SK-N-SH (cell line): ENCODE measurements at regions not wholly inside any gene's neighbourhood (a gene's known extent, or its start where the extent isn't known, plus 50 kb on each side); places are given as distances from the start of the nearest gene placed in this dataset.
A peak's percentile ranks its signal among the peaks of the same experiment; 100 is the strongest.

Source experiments
- CTCF ChIA-PET: fragments of 300-600, 350-600 bp; formaldehyde crosslinking; extraction: SDS; loops from one replicate; lab custom pipeline; 2021; lab: Yijun Ruan, JAX
- POLR2A ChIA-PET: fragments of 350-600 bp; sonication (Branson Sonifier 250); formaldehyde crosslinking; extraction: SDS; loops from one replicate; lab custom pipeline; 2020; ENCODE audit warnings: antibody characterized with exemption, inconsistent platforms; lab: Yijun Ruan, JAX
- DNase-seq: peaks from one replicate; pipeline ENCODE4 v3.0.0; 2012
- H2AFZ ChIP-seq: fragments of 200-600 bp; sonication (generic); 2 replicates; pipeline ENCODE4 v1.8.1; 2016; ENCODE audit warnings: antibody characterized with exemption, mild to moderate bottlenecking, low read depth
- H3F3A ChIP-seq: fragments of 200-600 bp; sonication (generic); replicated peaks from 2 replicates; pipeline ENCODE3; 2016; ENCODE audit warnings: antibody characterized with exemption, mild to moderate bottlenecking; ENCODE audit not compliant: insufficient read depth
- H3K27ac ChIP-seq, 2 experiments: fragments of 200-500 bp in 1 of 2; fragments of 200-600 bp in 1 of 2; sonication (Bioruptor generic) in 1 of 2; sonication (generic), shearing (Covaris generic) in 1 of 2; 2 replicates each; pipeline versions ENCODE4 v1.5.1 to v1.6.1; 2014 to 2016; ENCODE audit warnings: low read depth in 2 of 2, inconsistent platforms in 1 of 2, low read length in 1 of 2, mild to moderate bottlenecking in 1 of 2, mixed read lengths in 1 of 2
- H3K27me3 ChIP-seq: fragments of 200-600 bp; sonication (generic), shearing (Covaris generic); 2 replicates; pipeline ENCODE4 v1.6.1; 2016; ENCODE audit warnings: mixed run types; ENCODE audit not compliant: insufficient read depth
- H3K36me3 ChIP-seq, 2 experiments: fragments of 200-500 bp in 1 of 2; fragments of 200-600 bp in 1 of 2; sonication (Bioruptor generic) in 1 of 2; sonication (generic) in 1 of 2; replicated peaks in 1 of 2; 2 replicates each; pipeline versions ENCODE3 to v1.5.1; 2014 to 2016; ENCODE audit warnings: low read length in 1 of 2, mild to moderate bottlenecking in 1 of 2; ENCODE audit not compliant: insufficient read depth in 2 of 2, control insufficient read depth in 1 of 2
- H3K4me1 ChIP-seq, 2 experiments: fragments of 200-500 bp in 1 of 2; fragments of 200-600 bp in 1 of 2; sonication (Bioruptor generic) in 1 of 2; sonication (generic), shearing (Covaris generic) in 1 of 2; 2 replicates each; pipeline versions ENCODE4 v1.5.1 to v1.6.1; 2014 to 2016; ENCODE audit warnings: low read depth in 1 of 2, low read length in 1 of 2, mixed run types in 1 of 2; ENCODE audit not compliant: insufficient read depth in 2 of 2, control insufficient read depth in 1 of 2
- H3K4me2 ChIP-seq: fragments of 200-600 bp; sonication (generic), shearing (Covaris generic); 2 replicates; pipeline ENCODE4 v1.6.1; 2017; ENCODE audit warnings: mixed run types
- H3K4me3 ChIP-seq, 2 experiments: fragments of 200-500 bp in 1 of 2; fragments of 200-600 bp in 1 of 2; sonication (Bioruptor generic) in 1 of 2; sonication (generic), shearing (Covaris generic) in 1 of 2; 2 replicates each; pipeline versions ENCODE4 v1.5.1 to v1.8.1; 2014 to 2016; ENCODE audit warnings: low read depth in 2 of 2, inconsistent platforms in 1 of 2, low read length in 1 of 2, mild to moderate bottlenecking in 1 of 2, mixed read lengths in 1 of 2, moderate library complexity in 1 of 2
- H3K79me2 ChIP-seq: fragments of 200-600 bp; sonication (generic); 2 replicates; pipeline ENCODE4 v1.8.1; 2017; ENCODE audit warnings: mild to moderate bottlenecking; ENCODE audit not compliant: insufficient read depth
- H3K9ac ChIP-seq: fragments of 200-600 bp; sonication (generic); 2 replicates; pipeline ENCODE4 v1.6.1; 2017; ENCODE audit warnings: mixed run types
- H3K9me2 ChIP-seq: fragments of 200-600 bp; sonication (generic); 2 replicates; pipeline ENCODE4 v1.6.1; 2017; ENCODE audit warnings: mixed run types
- H3K9me3 ChIP-seq: fragments of 200-600 bp; sonication (generic); 2 replicates; pipeline ENCODE4 v1.6.1; 2017; ENCODE audit warnings: mixed run types, mild to moderate bottlenecking, moderate library complexity
- H4K20me1 ChIP-seq: fragments of 200-600 bp; sonication (generic); 2 replicates; pipeline ENCODE4 v1.6.1; 2017; ENCODE audit warnings: mild to moderate bottlenecking, mixed run types; ENCODE audit not compliant: insufficient read depth
- EP300 ChIP-seq, 2 experiments: IDR thresholded peaks; 2 replicates each; pipeline versions ENCODE4 v1.4.0 to v1.6.1; 2012; ENCODE audit warnings: borderline replicate concordance in 1 of 2, low read depth in 1 of 2, low read length in 1 of 2
- GABPA ChIP-seq: IDR thresholded peaks from 2 replicates; pipeline ENCODE4 v1.4.0; 2012; ENCODE audit warnings: low read depth, mild to moderate bottlenecking
- JUND ChIP-seq: IDR thresholded peaks from 2 replicates; pipeline ENCODE4 v1.4.0; 2012
- MEF2A ChIP-seq: IDR thresholded peaks from 2 replicates; pipeline ENCODE4 v1.4.0; 2012; ENCODE audit warnings: low read depth, borderline replicate concordance
- PBX3 ChIP-seq: IDR thresholded peaks from 2 replicates; pipeline ENCODE4; 2012
- RAD21 ChIP-seq: IDR thresholded peaks from 2 replicates; pipeline ENCODE4 v1.6.1; 2012; ENCODE audit warnings: mild to moderate bottlenecking, low read length
- REST ChIP-seq: IDR thresholded peaks from 2 replicates; pipeline ENCODE4 v1.6.1; 2012; ENCODE audit warnings: mild to moderate bottlenecking, low read depth, low read length, moderate library complexity
- RXRA ChIP-seq: IDR thresholded peaks from 2 replicates; pipeline ENCODE4 v1.4.0; 2012; ENCODE audit warnings: low read depth, mild to moderate bottlenecking, borderline replicate concordance
- TAF1 ChIP-seq: IDR thresholded peaks from 2 replicates; pipeline ENCODE4 v1.6.1; 2012; ENCODE audit warnings: low read depth, mild to moderate bottlenecking, low read length, moderate library complexity, borderline replicate concordance
- TCF12 ChIP-seq: IDR thresholded peaks from 2 replicates; pipeline ENCODE4 v1.4.0; 2012
- USF2 ChIP-seq: fragments of 150-350 bp; IDR thresholded peaks from 2 replicates; pipeline ENCODE4 v1.6.1; 2017; ENCODE audit warnings: antibody characterized with exemption, low read length, low read depth, borderline replicate concordance
- WGBS: methylation state at CpG from one replicate; pipeline ENCODE4 v1.1.6; 2017; ENCODE audit warnings: low lambda C conversion rate; 5-methylcytosine and 5-hydroxymethylcytosine counted together

- TF ChIP-seq EP300 (IDR thresholded peaks at IDR 0.05; ENCODE audit: borderline replicate concordance in 1 of 2, low read depth in 1 of 2, low read length in 1 of 2): no peak
- no peak for TF ChIP-seq MEF2A
These were observed 64.1 kb upstream of the SOX4 start (continued) for GRCh38 chr6:21529431-21529830.

- Histone ChIP-seq H4K20me1 (no peaks in the 10 kb centered on the region), H3K4me1 (peaks cover 0 to 1% of the 10 kb centered on the region in 2 experiments; a peak in 1 of 4 replicates), H3K9ac (no peak overlapping the region), H3K9me2 (no peaks in the 10 kb centered on the region), H3K27me3 (no peaks in the 10 kb centered on the region), H3K9me3 (no peaks in the 10 kb centered on the region), H2AFZ (no peak overlapping the region), H3K27ac (no peak overlapping the region), H3K79me2 (no peaks in the 10 kb centered on the region), H3K4me3 (no peak overlapping the region), H3K4me2 (no peak overlapping the region), H3F3A (no peaks in the 10 kb centered on the region), H3K36me3 (no peaks in the 10 kb centered on the region)
- POLR2A ChIA-PET: no interaction called here
- TF ChIP-seq USF2 (no peak), TAF1 (no peak), JUND (no peak), RXRA (no peak), RAD21 (no peak)
- WGBS: 80% methylated on average over 3 of the region's 3 CpGs
- DNase-seq: no peak
- CTCF ChIA-PET: no interaction called here
These were observed 62.2 kb upstream of the SOX4 start for GRCh38 chr6:21531393-21531792.

- TF ChIP-seq TCF12 (peak; percentile 18; the same call in 1 of the 2 replicates), PBX3 (0 out of 2 replicates have a peak, but pooled peaks have one; percentile 30), GABPA (no peak), REST (no peak)
- WGBS: 12% methylated on average over 1 of the region's 1 CpG
- no peaks in the 10 kb centered on the region for H3K9me3 ChIP-seq
- no peak overlapping the region for H3K4me2 ChIP-seq
- peaks cover 0 to 11% of the 10 kb centered on the region in 2 experiments; a peak in 1 of 4 replicates for H3K4me1 ChIP-seq
- no peak overlapping the region for H2AFZ ChIP-seq
- no peak overlapping the region for H3K27ac ChIP-seq
- H3K79me2 ChIP-seq: no peaks in the 10 kb centered on the region
- no peak overlapping the region for H3K9ac ChIP-seq
- no peaks in the 10 kb centered on the region for H4K20me1 ChIP-seq
- ChIA-PET CTCF (no interaction called here), POLR2A (interaction anchor here (1.3 kb wide), 1 partner anchor 54 kb away, joined by 4 read pairs; no protein-coding TSS in a partner anchor)
- H3K9me2 ChIP-seq: no peaks in the 10 kb centered on the region
- H3F3A ChIP-seq: no peaks in the 10 kb centered on the region
- H3K27me3 ChIP-seq: no peaks in the 10 kb centered on the region
- no peaks in the 10 kb centered on the region for H3K36me3 ChIP-seq
- no peak for DNase-seq
- no peak overlapping the region for H3K4me3 ChIP-seq
These were observed 59.9 kb upstream of the SOX4 start for GRCh38 chr6:21533678-21534077.
